NCI-H2107 treated with DMSO at 0.1 percent for 48 hours (cell line): ENCODE measurements at regions not wholly inside any gene's neighbourhood (a gene's known extent, or its start where the extent isn't known, plus 50 kb on each side); places are given as distances from the start of the nearest gene placed in this dataset.

Experiments used
- DNase-seq: peaks from one replicate; lab custom pipeline; 2025; ENCODE audit not compliant: unreplicated experiment; lab: John Stamatoyannopoulos, UW

DNA sequence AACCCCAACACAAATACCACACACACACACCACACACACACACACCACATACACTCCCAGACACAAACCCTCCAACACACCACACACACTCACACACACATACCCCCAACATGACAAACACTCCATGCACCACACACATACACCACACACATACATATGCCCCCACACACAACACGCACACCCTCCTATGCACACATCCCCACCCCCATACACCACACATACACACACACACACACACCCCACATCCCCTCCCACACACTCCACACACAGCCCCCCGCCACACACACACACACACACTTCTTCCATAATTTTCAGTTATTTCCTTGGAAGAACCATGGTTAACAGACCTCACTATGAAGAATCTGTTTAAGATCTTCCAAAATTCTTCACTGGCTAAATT lies 173.5 kb upstream of the KCNIP4 start:
- no peak for DNase-seq

DNA sequence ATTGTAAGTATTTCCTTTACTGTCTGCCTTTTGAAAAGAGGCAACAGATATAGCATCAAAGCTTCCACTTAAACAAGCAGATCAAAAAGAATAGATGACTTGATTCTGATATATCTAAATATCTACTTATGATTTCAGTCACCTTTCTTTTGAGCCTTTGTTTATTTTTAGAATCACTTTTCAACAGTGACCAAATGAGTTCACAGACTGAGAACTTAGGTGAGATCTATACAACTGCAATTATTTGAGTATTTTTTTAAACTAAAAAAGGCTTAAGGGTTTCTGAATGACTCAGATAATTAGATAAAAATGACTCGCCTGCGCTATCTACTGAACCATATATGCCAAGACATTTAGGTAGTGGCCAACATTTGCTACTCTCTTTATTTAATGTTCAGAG lies 166.7 kb upstream of the KCNIP4 start:
- no peak for DNase-seq

DNA sequence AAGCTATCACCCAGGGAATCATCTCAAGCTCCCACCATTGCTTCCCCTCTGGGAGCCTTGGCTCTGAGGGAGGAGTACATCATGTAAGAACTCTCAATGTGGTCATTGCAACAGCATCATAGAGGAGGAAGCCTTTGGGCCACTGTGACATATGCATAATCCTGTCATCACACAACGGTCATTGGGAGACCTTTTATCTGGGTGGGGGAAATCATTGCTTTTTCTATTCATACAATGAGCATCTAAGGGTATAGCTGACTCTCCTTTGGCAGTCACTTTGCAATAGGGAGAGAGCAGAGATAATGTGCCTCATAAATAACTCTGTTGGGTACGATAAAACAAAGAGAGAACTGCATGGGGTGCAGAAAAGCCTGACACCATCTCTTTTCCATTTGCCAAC lies 155.2 kb upstream of the KCNIP4 start:
- no peak for DNase-seq

DNA sequence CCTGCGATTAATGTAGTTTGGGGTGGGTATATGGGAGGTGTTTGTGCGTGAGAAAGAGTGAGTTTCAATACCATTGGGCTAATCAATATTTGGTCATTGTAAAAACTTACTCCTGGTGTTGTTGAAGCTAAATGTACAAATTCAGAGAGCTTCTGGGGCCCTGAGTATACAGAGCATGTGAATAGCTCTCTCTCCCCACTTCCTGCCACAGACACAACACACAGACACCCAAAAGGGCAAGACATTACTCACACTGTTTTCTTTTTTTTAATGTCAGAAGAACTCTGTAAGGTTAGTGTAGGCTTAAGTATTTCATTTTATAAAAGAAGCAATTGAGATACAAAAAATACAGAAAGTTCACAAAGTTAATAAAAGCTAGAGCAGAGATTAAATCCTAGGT lies 151.3 kb upstream of the KCNIP4 start:
- no peak for DNase-seq

DNA sequence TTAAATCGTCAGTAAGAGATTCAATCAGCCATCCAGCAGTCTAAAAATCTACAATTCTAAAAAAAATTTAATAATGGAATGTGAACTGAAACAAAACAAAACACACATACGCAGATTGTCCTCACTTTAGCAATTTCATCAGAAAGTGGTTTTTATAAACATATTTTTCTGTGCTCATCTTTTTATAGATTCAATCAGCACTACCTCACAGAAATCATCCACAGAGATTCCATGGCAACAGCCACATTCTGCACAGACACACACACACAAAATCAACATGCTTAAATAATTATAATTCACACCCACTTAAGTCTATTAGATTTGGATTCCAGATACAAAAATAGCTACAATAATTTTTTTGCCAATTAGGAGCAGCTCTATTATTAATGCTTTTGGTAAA lies 149.0 kb upstream of the KCNIP4 start:
- DNase-seq = no peak

DNA sequence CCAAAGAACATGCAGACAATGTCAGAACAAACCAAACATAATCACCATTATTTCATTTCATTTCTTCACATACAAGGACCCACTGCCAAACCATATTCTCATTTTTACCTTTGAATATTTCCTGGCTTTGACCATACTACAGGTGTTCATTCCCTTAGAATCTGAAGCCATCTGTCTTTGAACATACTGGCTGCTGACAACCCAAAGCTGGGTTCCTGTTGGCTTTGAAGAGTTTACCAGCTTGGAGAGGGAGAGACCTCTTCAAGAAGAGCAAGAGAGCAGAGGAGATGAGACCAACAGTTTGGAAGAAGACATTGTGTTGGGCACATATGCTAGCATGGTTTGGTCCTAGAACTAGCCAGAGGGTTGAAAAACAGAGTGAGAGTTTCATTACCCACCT lies 145.6 kb upstream of the KCNIP4 start:
- DNase-seq = no peak

DNA sequence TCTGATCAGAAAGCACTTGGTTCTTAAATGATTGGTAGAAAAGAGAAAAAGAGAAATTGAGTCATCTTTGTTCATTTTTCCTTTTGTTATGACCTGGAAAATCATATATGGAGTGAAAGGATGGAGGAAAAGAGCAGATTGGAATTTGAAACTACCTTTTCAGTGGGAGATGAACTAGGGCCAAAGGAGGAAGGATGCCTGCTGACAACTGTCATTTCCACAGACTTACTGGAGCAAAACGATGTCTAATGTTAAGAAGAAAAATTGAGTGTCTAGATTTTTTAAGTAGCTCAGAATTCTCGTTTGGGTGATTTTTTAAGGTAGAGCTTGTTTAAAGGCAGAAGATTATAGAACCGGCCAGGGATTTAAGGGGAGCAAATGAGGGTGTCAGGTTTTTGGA lies 144.6 kb upstream of the KCNIP4 start:
- DNase-seq = no peak

DNA sequence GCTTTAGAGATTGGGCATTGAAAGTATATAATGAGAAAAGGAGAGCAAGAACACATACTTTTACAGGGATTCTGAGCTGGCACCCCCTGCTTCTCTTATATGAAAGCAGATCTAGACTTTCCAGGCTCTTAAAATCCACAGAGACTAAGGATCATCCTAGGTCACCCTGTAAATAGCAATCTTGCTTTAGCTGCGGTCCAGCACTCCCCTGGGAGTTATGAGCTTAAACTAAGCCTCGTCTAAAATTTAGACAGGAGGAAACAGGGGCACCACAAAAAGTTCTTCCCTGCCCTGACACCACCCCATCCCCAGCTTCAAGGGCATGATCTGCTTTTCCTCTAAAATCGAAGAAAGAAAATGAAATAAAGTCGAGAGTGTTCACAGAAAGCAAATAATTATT lies 143.3 kb upstream of the KCNIP4 start:
- no peak for DNase-seq

DNA sequence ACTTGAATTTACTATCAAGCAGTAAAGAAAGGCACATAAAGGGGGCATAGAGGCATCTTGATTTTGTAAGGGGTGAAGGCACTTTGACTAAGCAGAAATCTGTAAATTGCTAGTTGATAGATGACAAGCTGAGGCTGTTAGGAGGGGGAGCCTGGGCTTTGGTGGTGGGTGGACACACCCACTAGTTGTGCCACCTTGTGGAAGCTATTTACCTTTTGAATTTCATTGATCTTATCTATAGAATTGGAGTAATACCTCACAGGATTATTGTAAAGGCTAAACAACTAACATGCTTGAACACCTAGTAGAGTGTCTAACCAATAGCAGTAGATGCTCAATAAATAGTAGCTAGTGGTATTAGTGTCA lies 142.8 kb upstream of the KCNIP4 start:
- DNase-seq = no peak

DNA sequence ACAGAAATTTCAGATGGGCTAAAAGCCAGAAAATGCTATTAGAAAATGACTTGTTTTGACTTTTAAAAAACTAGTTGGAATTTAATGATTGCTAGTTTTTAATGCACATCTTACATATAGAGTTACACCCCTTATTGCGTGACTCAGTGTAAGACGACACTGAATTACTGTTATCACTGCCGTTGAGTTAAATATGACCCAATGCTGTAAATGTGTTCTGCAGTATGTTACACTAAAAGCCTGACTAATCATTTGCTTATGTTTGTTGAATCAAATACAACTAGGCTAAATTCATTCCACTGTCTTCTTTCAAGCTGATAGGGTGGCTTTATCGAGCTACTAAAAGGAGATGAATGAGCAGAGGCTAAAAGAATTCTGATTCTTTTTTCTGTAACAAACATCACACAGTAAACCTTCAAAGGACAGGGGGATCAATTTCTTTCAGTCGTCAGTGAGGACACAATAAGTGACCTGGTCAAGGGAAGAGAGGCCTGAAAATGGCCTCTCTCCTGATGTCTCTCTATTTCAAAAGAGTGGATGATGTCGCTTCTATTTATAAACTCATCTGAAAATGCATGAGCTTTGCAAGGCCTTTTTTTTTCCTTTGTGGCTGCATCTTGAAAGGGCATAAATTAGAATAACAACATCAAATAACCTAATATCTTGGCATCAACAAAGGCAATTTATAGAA lies 142.2 kb upstream of the KCNIP4 start:
- no peak for DNase-seq

DNA sequence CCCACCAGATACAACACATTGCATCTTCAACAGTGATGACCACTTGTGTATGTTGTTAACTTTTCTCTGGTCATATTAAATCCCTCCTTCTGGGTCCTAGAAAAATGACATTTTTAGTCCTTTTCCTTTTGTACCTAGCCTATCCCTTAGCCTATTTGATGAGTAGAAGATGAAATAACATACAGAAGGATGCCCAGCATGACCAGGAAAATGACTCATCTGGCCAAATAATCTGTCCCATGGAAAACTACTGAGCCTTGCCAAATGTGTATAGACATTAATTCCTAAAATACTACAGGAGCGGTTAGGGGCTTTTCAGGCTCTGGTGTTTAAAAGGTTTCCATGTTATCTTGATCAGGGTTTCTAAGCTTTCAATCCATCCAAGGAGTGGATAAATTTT lies 129.0 kb upstream of the KCNIP4 start:
- no peak for DNase-seq

DNA sequence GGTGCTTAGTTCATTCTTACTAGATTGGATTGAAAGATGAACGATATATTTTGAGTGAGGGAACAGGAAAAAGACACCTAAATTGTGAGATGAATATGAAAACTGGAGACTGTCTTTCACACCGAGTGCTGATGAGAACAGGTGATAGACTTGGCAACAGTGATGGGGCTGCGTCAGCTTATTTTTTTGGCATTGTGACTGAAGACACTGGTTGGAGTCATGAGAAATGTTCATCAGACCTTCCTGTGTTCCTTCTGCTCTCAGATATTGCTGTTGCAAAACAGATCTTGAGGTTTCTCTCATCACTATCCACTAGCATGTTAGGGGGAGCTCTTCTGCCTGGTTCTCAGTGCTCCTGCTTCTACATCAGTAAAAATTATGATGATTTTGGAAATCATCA lies 124.2 kb upstream of the KCNIP4 start:
- no peak for DNase-seq

DNA sequence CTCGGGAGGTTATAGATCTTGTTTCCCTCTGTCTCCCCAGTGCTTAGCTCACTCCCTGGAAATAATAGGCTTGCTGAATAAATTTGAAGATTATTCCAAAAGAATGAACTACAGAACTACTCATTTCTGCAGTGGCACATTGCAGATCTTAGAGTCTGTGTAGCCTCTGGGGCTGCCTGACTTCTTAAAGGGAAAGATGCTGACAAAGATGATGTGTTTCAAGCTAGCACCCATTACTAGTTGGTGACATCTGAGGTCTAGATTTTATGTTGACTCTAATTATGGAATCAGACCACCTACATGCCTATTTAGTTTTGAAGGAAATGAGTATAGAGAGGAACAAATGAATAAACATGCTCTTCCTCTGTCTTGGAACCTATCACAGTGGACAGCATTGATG lies 123.7 kb upstream of the KCNIP4 start:
- DNase-seq = no peak

DNA sequence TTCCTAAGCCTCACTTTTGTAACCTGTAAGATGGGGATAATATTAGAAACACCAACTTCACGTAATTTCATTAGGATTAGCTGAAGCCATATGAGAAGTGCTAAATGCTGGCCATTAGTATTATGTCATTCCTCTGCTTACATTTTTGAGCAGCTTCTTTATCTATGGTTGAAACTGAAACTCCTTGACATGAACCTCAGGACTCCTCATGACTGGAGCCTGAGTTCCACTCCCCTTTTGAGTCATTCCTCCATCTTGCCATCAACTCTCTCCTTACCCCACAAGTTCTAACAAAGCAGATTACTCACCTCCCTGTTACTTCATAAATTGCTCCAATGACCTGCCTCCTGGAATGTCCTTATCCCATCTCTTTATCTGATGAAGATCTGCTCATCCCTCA lies 123.2 kb upstream of the KCNIP4 start:
- no peak for DNase-seq

DNA sequence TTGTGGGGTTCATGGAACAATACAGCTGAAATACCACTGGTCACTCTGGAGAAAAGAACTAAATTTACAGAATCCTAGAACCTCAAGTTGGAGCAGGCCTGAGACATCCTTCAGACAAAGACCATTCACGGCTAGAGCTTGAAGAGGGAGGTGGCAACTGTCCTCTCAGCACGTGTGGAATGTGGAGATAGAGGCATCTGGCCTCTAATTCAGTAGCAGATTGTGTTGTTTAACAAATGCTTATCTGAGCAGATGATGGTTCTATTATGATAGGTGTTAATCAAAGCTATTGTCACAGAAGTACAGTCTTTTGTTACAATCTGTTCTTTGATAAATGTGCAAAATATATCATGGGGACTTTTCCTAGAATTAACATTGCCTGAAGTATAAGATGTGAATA lies 121.7 kb upstream of the KCNIP4 start:
- DNase-seq = no peak

DNA sequence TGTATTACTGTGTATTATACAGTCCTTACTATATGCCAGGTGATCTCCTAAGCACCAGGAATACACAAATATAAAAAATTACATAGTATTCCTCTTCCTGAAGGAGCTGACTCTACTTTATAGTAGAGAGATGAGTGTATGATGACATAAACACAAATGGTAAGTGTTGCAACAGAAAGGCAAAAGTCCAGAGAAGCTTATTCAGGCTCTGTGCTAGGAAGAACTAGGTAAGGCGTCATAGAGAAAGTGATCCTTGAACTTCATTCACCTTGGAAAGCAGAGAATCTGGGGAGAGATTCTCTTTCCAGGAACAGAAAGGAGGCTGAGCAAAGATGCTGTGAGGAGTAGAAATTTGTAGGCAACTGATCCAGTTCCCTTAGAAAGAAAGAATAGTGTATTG lies 115.0 kb upstream of the KCNIP4 start:
- no peak for DNase-seq

DNA sequence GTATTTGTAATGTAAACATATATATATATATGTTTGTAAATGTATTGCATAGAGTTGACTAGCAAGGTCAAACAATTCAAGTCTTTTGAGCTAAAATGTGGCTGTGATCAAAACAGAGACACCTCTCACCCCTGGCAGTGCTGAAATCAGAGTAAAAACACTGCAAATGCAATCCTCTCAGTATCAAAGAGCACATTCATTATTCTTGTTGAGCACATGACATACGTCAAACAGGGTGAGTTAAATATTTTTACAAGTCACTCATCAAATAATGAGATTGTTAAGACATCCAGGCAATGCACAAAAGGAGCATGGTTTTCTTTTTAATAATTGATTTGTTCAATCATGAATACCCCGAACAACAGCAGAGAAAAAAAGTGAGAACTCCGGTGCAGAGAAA lies 114.1 kb upstream of the KCNIP4 start:
- DNase-seq = no peak

DNA sequence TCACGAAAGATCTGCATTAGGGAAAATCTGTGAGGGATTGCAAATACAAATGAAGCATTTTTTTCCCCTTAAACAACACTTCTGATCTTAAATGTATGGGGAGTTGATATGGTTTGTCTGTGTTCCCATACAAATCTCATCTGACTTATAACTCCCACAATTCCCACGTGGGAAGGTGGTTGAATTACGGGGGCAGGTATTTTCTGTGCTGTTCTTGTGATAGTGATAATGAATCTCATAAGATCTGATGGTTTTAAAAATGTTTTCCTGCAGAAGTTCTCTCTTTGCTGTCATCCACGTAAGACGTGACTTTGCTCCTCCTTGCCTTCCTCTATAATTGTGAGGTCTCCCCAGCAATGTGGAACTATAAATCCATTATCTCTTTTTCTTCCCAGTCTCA lies 107.4 kb upstream of the KCNIP4 start:
- DNase-seq = no peak

DNA sequence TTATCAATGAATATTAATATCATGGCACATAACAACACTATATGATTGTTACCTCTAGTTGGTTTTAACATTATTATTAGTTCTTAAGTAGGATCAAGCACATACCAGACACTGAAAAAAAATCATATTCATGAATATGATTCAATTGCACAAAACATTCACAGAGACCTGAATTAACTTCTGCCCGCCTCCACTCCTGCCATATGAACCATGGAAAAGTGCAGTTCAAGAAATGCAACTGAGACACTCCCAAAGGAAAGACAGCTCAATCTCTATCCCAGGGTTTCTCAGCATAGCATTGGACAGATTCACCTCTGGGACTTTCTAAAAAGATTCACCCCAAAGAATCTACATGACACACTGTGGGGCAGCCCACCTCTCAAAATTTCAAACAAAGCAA lies 103.5 kb upstream of the KCNIP4 start:
- no peak for DNase-seq

DNA sequence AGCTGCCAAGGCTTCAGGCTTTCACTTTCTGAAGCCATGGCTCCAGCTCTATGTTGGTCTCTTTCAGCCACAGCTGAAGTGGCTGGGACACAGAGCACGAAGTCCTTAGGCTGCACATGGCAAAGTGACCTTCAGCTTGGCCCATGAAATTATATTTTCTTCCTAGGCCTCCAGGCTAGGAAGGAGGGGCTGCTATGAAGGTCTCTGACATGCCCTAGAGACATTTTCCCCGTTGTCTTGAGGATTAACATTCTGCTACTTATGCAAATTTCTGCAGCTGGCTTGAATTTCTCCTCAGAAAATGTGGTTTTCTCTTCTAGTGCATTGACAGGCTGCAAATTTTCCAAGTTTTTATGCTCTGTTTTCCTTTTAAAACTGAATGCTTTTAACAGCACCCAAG lies 99.8 kb upstream of the KCNIP4 start:
- no peak for DNase-seq

DNA sequence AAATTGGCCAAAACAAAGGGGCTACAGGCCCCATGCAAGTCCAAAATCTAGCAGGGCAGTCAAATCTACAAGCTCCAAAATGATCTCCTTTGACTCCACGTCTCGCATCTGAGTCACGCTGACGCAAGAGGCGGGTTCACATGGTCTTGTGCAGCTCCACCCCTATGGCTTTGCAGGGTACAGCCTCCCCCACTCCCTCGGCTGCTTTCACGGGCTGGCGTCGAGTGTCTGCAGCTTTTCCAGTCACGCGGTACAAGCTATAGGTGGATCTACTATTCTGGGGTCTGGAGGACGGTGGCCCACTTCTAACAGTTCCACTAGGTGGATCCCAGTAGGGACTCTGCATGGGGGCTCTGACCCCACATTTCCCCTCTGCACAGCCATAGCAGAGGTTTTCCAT lies 99.2 kb upstream of the KCNIP4 start:
- DNase-seq = no peak

DNA sequence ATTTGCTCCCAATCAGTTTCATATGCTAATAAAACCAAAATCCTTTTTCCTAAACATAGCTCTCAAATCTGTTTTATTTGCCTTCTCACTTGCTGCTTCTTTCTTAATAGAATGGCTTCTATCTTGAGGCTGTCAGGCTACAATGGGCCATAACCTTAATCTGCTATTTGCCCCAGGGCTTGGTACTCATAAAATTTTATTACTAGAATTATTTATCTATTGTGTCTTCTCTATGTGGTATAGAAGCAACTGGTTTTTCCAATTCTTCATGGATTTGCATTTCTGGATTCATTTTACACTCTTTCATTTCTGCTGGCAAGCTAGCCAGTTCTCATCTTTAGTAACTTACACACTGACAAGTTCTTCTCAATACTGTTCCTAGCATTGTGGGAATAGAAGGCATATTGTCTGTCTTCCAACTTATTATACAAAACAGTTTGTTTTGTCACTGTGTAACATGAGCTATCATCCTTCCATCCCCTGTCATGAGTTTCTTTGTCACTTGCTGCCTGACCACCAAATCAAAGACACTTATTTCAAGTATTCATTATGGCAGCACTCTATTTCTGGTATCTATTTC lies 96.6 kb upstream of the KCNIP4 start:
- no peak for DNase-seq

DNA sequence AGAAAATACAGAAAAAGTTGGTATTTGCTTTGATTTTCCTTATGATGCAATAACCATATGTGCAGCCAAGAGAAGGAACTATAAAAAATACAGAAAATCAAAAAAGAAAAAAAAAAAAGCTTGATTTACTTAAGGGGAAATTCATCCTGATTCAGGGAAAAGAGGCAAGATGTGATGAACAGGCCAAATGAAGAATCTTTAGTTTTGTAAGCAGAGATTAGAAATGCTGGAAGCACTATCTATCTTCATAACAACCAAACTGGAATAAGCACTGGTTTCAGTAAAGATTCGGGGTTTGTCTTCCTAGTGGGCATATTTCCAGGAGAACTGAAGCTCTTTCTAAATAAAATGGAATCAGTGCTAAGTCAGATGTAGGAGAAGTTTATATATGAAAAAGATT lies 82.9 kb upstream of the KCNIP4 start:
- no peak for DNase-seq
